Peyer's patch (tissue), 4 donors: ENCODE measurements at regions not wholly inside any gene's neighbourhood (a gene's known extent, or its start where the extent isn't known, plus 50 kb on each side); places are given as distances from the start of the nearest gene placed in this dataset.

Source experiments
- DNase-seq, 3 donors: peaks; one replicate each; pipeline ENCODE4 v3.0.0-alpha.2; 2017 to 2019
- H3K27ac ChIP-seq, 4 donors: fragments of 200-600 bp; sonication (generic); one replicate each; pipeline ENCODE4 v1.5.1; 2016 to 2019
- H3K27me3 ChIP-seq, 2 donors: fragments of 200-600 bp; sonication (generic); one replicate each; pipeline ENCODE4 v1.5.1; 2019
- H3K36me3 ChIP-seq, 3 donors: fragments of 200-600 bp; sonication (generic); one replicate each; pipeline ENCODE4 v1.5.1; 2016 to 2019
- H3K4me1 ChIP-seq, 4 donors: fragments of 200-600 bp; sonication (generic); one replicate each; pipeline ENCODE4 v1.5.1; 2016 to 2019
- H3K4me3 ChIP-seq, 4 donors: fragments of 200-600 bp; sonication (generic); 1 replicate in 3 of 4; 2 replicates in 1 of 4; pipeline ENCODE4 v1.5.1; 2016 to 2019; ENCODE audit warnings: mild to moderate bottlenecking in 1 of 4
- H3K9me3 ChIP-seq, 4 donors: fragments of 200-600 bp; sonication (generic); one replicate each; pipeline ENCODE4 v1.5.1; 2016 to 2019; ENCODE audit warnings: mild to moderate bottlenecking in 1 of 4
- CTCF ChIP-seq, 6 experiments: fragments of 450-650 bp in 4 of 6; fragments of 200-600 bp in 2 of 6; sonication (generic) in 1 of 6; IDR thresholded peaks; one replicate each; pipeline ENCODE4 v1.5.1; 2017 to 2019; ENCODE audit warnings: antibody characterized with exemption in 6 of 6, mild to moderate bottlenecking in 3 of 6, moderate library complexity in 1 of 6
- POLR2A ChIP-seq, 2 donors: fragments of 450-650 bp; IDR thresholded peaks; one replicate each; pipeline ENCODE4 v1.5.1; 2017; ENCODE audit warnings: antibody characterized with exemption in 2 of 2, mild to moderate bottlenecking in 2 of 2, moderate library complexity in 2 of 2

- Histone ChIP-seq H3K9me3 (no peaks in the 10 kb centered on the region), H3K36me3 (no peaks in the 10 kb centered on the region), H3K4me1 (peaks cover 0 to under 1% (median 0%) of the 10 kb centered on the region in 4 donors), H3K27ac (no peak overlapping the region), H3K27me3 (no peaks in the 10 kb centered on the region), H3K4me3 (no peak overlapping the region)
- DNase-seq: no peak
- TF ChIP-seq CTCF (IDR thresholded peaks at IDR 0.05): no peak
- TF ChIP-seq POLR2A (IDR thresholded peaks at IDR 0.05): no peak
Observed at GRCh38 chr18:22318745-22319407, 98.8 kb downstream of the CTAGE1 start.

GRCh38 chr18:22314420-22314819, 103.3 kb downstream of the CTAGE1 start:
- no peak overlapping the region for H3K4me3 ChIP-seq
- H3K4me1 ChIP-seq: no peaks in the 10 kb centered on the region
- DNase-seq: no peak
- no peaks in the 10 kb centered on the region for H3K27me3 ChIP-seq
- H3K27ac ChIP-seq: no peak overlapping the region
- H3K36me3 ChIP-seq: no peaks in the 10 kb centered on the region
- TF ChIP-seq CTCF (IDR thresholded peaks at IDR 0.05) (no peak), POLR2A (IDR thresholded peaks at IDR 0.05) (no peak)
- no peaks in the 10 kb centered on the region for H3K9me3 ChIP-seq

GRCh38 chr18:22314001-22314400, 103.7 kb downstream of the CTAGE1 start:
- no peaks in the 10 kb centered on the region for H3K4me1 ChIP-seq
- DNase-seq: no peak
- H3K36me3 ChIP-seq: no peaks in the 10 kb centered on the region
- H3K9me3 ChIP-seq: no peaks in the 10 kb centered on the region
- no peak overlapping the region for H3K4me3 ChIP-seq
- TF ChIP-seq POLR2A (IDR thresholded peaks at IDR 0.05) (no peak), CTCF (IDR thresholded peaks at IDR 0.05) (no peak)
- H3K27ac ChIP-seq: no peak overlapping the region
- H3K27me3 ChIP-seq: no peaks in the 10 kb centered on the region

- no peaks in the 10 kb centered on the region for H3K4me1 ChIP-seq
- DNase-seq: no peak
- H3K27me3 ChIP-seq: no peaks in the 10 kb centered on the region
- H3K9me3 ChIP-seq: no peaks in the 10 kb centered on the region
- H3K4me3 ChIP-seq: no peak overlapping the region
- H3K27ac ChIP-seq: no peak overlapping the region
- TF ChIP-seq CTCF (IDR thresholded peaks at IDR 0.05): no peak
- TF ChIP-seq POLR2A (IDR thresholded peaks at IDR 0.05): no peak
- H3K36me3 ChIP-seq: no peaks in the 10 kb centered on the region
Observed at GRCh38 chr18:22311301-22311700, 106.4 kb downstream of the CTAGE1 start.

GRCh38 chr18:22309191-22309590, 108.5 kb downstream of the CTAGE1 start:
- H3K27ac ChIP-seq: no peak overlapping the region
- H3K9me3 ChIP-seq: no peaks in the 10 kb centered on the region
- H3K4me3 ChIP-seq: no peak overlapping the region
- no peaks in the 10 kb centered on the region for H3K36me3 ChIP-seq
- no peak for DNase-seq
- H3K4me1 ChIP-seq: no peaks in the 10 kb centered on the region
- no peaks in the 10 kb centered on the region for H3K27me3 ChIP-seq
- TF ChIP-seq CTCF (IDR thresholded peaks at IDR 0.05) (no peak), POLR2A (IDR thresholded peaks at IDR 0.05) (no peak)

- no peaks in the 10 kb centered on the region for H3K9me3 ChIP-seq
Observed at GRCh38 chr18:22307528-22307927, 110.2 kb downstream of the CTAGE1 start.

More at GRCh38 chr18:22307528-22307927, 110.2 kb downstream of the CTAGE1 start:
- no peaks in the 10 kb centered on the region for H3K27me3 ChIP-seq
- no peaks in the 10 kb centered on the region for H3K36me3 ChIP-seq
- H3K4me3 ChIP-seq: no peak overlapping the region
- H3K4me1 ChIP-seq: no peaks in the 10 kb centered on the region
- DNase-seq: no peak
- TF ChIP-seq CTCF (IDR thresholded peaks at IDR 0.05) (no peak), POLR2A (IDR thresholded peaks at IDR 0.05) (no peak)
- no peak overlapping the region for H3K27ac ChIP-seq
